GM18498 (cell line): ENCODE measurements at regions not wholly inside any gene's neighbourhood (a gene's known extent, or its start where the extent isn't known, plus 50 kb on each side); places are given as distances from the start of the nearest gene placed in this dataset.
"Not testable (repeated sequence)": the region's sequence is repeated elsewhere in the genome, so short reads cannot be mapped to it uniquely, and the experiment has no call there.

Experiments
- ATAC-seq: cut with Tn5 transposase; IDR thresholded peaks from one replicate; pipeline ENCODE4 v1.9.1; 2021; ENCODE audit warnings: mild to moderate bottlenecking, moderate library complexity; ENCODE audit not compliant: unreplicated experiment

DNA sequence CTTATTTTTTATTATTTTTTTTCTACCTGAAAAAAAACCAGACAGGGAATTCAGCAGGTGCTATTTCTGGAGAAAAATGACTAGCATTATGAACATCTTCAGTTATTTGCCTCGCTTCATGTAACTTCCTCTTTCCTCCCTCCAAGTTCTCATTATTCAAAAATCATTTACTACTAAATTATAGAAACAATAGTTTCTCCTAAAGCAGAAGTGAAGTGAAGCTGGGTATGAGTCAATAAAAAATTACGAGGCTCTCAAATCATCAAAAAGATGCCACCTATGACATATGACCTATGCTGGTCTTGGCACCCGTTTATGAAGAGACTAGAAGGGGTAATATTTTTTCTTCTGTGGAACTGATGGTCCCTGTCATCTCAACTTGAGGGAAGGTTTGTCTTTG is 145.0 kb upstream of the AADAT start:
- ATAC-seq: no peak

DNA sequence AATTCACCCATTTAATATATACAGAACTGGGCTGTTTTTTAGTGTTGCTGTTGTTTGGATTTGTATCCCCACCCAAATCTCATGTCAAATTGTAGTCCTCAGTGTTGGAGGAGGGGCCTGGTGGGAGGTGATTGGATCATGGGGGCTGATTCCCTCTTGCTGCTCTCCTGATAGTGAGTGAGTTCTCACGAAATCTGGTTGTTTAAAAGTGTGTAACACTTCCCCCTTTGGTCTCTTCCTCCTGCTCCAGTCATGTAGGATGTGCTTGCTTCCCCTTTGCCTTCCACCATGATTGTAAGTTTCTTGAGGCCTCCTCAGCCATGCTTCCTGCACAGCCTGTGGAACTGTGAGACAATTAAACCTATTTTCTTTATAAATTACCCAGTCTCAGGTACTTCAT is 141.6 kb upstream of the AADAT start:
- ATAC-seq: no peak

DNA sequence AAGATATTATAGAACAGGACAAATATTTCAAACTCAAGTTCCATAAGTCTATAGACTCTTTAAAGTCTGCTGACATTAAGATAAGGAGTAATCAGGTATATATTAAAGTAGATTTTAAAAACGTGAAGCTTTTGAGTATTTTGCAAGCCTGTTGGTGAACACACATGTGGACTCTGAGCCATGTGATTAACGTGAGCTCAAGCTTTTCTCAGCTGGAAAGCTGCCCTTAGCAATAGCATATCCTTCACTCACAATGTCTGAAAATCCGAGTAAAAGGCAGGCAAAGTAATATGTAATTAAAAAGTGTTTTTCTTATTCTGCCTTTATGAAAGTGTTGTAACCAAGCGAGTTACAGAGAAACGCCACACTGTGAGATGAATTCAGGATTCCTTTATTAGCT is 140.5 kb upstream of the AADAT start:
- ATAC-seq: no peak

DNA sequence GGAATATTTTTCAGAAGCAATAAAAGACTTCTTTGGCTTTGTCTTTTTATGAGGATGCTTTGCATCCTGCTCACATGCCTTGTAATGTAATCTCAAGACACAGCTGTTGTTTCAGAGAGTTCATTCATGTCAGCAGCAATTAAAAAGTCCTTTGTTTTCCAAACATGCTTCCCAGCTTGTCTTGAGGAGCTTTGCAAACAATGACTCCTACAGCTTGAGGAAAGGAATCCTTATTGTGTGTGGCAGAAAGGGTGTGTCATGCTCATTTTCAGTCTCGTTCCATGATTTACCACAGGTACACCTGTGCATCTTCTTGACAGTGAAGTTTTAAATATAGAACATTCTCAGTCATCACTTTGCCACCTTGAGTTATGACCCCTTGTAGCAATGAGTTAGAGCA is 139.2 kb upstream of the AADAT start:
- no peak for ATAC-seq

DNA sequence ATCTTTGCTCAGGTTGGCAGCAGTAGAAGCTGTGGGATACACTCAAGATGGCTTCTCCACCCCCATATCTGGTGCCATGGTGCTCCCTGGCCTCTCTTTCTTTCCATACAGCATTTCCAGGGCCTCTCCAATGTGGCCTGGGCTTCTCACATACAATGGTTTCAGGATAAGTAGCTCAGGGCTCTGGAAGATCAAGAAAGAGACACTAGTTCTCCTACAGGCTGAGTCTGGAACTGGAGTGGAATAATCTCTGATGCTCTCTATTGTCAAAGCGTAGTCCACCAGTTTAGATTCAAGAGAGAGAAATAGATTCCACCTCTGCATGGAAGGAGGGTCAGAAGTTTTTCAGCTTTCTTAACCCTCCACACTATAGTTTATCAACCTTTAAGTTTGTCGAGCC is 138.2 kb upstream of the AADAT start:
- ATAC-seq: no peak

DNA sequence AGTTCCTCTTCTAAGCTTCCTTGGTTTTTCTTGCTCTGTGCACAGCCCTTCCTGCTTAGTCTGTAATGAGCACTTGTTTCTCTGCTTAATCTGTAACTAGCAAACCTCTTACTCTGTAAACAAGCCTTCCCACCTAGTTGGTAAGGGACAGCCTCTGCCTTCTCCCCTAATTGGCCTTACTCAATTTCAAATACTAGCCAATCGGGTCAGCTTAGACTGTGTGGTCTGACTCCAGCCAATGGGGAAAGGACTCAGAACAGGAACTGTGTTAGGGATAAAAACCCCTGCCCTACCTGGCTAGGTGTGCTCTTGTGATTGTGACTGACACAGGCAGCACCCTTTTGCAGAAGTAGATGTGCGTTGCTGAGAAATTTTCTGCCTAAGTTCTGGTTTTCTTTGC is 136.5 kb upstream of the AADAT start:
- ATAC-seq: no peak

DNA sequence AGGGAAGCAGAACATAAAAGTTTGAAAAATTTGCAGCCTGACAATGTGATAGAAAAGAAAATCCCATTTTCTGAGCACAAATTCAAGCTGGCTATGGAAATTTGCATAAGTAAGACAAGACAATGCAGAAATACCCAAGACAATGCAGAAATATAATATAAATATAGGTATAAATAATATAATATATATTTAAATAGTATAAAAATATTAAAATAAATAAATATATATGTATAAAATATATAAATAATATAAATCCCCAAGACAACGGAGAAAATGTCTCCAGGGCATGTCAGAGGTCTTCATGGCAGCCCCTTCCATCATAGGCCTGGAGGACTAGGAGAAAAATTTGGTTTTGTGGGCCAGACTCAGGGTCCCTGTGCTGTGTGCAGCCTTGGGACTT is 125.0 kb upstream of the AADAT start:
- no peak for ATAC-seq

DNA sequence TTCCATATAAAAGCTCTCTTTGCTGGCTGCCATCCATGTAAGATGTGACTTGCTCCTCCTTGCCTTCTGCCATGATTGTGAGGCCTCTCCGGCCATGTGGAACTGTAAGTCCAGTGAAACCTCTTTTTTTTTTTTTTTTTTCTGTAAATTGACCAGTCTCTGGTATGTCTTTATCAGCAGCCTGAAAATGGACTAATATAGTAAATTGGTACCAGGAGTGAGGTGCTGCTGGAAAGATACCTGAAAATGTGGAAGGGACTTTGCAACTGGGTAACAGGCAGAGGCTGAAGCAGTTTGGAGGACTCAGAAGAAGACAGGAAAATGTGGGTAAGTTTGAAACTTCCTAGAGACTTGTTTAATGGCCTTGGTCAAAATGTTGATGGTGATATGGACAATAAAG is 124.3 kb upstream of the AADAT start:
- no peak for ATAC-seq

DNA sequence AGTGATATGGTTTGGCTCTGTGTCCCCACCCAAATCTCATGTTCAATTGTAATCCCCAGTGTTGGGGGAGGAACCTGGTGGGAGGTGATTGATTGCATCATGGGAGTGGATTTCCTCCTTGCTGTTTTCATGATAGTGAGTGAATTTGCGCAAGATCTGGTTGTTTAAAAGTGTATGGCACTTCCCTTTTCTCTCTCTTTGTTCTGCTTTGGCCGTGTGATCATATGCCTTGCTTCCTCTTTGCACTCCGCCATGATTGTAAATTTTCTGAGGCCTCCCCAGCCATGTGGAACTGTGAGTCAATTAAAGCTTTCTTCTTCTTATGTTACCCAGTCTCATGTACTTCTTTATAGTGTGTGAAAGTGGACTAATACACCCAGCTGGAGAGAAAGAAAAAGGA is 113.0 kb upstream of the AADAT start:
- ATAC-seq: no peak

DNA sequence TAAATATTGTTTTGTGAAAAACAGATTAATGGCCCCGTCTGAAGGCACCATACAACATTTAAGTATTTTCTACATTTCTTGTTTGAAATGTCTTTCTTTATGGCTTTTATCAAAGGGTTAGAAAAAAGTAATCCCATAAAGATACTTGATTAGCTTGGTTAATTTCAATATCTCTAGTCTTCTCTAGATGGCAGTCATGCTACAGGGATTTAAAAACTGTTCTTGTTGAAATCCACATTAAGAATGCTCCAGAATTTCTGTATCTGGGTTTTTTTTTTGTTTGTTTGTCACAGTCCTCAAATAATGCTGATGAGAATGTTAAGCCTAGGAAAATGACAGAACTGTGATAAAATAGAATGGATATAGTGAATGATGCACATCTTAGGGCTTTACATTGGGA is 109.0 kb upstream of the AADAT start:
- no peak for ATAC-seq

DNA sequence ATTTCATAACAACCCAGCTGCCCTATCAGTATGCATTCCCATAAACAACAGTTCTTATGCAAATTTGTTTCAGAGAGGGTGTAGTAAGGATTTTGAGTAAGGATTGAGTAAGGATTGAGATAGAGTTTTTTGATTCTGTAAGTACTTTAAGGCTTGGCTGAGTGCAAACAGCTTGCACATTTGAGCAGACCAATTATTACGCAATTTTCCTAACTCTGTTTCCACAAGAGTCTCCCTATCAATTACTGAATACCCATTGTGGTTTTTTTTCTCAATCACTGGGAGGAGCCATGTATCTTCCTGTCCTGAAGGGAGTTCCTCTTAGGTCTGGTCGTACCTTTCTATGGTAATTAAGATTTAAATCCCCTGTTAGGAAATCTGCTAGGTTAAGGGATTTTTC is 105.0 kb upstream of the AADAT start:
- not testable (repeated sequence) for ATAC-seq

DNA sequence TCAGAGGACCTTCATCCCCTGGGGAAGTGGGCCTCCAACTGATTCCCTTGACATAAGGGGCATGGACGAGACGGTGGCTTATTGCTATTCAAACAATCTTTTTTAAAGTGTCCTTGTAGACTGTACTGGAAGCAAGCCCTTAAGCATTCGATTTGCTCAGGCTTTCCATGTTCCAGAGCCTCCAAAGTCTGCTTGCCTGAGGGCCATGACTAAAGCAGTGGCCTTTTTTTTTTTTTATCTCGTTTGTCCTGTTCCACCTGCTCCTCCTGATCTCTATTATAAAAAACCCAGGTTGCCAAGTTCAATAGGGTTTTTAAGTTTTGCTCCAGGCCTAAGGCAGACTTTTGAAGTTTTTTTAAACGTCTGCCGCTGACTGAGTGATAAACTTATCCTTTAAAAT is 103.7 kb upstream of the AADAT start:
- no peak for ATAC-seq

DNA sequence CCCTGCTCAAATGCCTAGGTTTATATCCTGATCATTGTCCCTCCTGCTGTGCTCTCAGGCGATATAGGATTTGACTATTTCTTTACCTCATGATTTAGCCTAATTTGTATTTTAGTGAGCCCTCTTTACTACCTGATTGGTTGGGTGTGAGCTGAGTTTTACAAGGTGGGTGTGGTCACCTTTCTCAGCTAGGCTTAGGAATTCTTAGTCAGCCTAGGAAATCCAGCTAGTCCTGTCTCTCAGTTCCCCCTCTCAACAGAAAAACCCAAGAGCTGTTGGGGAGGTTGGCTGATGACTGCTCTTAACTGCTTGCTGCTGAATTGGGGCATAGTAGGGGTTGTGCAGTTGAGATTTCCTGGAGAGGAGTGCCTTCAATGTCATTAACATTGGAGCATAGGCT is 100.5 kb upstream of the AADAT start:
- ATAC-seq: no peak

DNA sequence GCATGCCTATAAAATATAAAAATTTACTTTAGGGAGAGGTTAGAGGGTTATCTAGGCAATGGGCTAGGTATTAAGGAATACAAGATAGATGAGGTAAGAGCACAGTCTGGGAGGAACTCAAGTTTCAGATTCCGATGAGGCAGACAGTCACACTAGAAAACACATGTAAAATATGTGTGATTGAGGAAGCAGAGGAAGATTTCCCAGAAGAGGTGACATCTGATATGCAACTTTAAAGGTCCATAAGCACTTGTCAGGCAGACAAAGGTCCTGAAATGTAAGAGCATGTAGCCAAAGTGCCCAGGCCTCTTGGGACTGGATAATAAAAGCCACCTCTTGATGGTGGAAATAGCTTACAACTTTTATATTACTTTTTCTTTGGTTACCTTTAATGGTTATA is 81.1 kb upstream of the AADAT start:
- ATAC-seq: no peak

DNA sequence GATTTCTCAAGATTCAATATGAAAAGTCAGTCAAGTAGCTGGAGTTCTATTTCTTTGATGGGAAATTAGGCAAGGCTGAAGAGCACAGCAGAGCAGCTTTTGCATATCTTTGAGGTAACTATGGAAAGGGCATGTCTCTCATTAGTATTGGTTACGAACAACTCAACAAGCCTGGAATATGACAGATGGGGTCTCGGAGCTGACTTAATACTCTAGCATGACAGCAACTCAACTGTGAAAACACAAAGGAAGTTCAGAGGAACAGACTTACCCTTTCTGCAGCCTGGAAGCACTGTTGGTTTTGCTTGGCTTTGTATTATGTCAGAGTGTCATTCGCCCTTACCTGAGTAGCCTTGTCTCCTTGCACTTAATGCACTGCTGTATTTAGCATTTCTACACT is 79.9 kb upstream of the AADAT start:
- no peak for ATAC-seq

DNA sequence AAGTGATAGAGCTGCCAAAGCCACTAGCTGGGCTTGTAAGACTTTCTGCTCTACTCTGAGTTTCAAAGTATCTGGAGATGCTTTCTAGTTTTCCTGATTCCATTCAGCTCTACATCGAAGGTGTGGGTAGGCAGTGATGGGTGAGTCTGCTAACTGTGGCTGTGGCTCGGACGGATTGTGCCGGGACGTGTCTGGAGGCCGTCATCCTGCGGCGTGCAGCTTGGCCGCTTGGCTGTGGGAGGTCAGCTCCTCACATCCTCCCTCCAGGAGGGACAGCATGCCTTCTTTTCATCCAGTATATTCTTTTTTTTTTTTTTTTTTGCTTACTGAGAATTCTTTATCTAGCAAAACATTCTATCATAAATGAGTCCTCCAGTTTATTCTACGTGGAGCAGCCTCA is 77.9 kb upstream of the AADAT start:
- no peak for ATAC-seq

DNA sequence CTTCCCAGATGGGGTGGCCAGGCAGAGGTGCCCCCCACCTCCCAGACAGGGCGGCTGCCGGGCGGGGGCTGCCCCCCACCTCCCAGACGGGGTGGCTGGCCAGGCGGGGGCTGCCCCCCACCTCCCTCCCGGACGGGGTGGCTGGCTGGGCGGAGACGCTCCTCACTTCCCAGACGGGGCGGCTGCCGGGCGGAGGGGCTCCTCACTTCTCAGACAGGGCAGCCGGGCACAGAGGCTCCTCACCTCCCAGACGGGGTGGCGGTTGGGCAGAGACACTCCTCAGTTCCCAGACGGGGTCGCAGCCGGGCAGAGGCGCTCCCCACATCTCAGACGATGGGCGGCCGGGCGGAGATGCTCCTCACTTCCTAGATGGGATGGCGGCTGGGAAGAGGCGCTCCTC is 76.4 kb upstream of the AADAT start:
- ATAC-seq: not testable (repeated sequence)

DNA sequence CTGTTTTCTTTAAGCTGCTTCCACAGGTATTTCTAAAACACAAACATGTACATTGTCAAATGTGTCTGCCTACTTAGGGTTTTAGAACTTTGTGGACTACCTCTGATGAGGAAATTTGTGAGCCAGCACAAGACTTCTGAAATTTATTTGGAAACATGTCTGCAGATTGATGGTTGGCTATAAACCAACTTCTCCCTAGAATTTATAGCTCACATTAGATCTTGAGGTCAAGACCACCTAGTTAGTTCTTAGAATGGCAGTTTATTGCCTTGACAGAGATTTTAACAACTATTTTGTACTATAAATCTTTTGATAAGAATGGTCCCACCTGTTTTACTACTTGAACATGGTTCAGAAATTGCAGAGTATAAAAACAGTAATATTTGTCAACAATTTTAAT is 72.7 kb upstream of the AADAT start:
- no peak for ATAC-seq

DNA sequence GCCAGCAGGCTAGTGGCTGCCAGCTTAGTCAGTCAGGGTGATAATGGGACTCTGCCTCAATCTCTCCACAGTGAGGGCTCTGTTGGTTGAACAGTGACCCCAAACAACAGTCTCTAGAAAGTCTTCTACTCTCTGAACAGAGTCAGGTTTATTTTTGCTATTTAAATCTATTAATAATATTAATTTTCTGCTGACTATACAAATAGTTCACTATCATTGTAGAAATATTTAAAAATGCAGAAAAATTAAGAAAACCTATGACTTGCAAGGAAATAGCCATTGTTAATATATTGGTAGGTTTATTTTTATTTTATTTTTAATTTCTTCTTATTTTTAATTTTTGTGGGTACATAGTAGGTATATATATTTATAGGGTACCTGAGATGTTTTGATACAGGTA is 67.9 kb upstream of the AADAT start:
- ATAC-seq: no peak

DNA sequence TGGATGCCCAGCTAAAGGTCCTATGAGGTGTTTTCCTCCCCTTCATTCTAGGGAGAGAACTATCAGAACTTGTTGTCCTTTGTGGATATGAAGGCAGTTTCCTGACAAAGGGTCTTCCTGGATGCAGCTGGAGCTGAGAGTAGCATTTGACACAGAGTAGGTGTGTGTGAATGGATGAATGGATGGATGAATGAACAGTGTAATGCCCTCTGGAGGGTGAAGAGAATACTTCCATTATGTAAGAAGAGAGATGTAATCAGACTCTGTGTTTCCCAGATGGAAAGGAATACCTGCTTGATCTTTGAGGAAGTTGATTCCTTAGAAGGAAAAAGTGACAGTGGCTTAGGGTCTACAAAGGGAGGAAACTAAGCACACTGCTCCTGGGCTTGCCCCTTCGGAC is 55.4 kb upstream of the AADAT start:
- no peak for ATAC-seq

DNA sequence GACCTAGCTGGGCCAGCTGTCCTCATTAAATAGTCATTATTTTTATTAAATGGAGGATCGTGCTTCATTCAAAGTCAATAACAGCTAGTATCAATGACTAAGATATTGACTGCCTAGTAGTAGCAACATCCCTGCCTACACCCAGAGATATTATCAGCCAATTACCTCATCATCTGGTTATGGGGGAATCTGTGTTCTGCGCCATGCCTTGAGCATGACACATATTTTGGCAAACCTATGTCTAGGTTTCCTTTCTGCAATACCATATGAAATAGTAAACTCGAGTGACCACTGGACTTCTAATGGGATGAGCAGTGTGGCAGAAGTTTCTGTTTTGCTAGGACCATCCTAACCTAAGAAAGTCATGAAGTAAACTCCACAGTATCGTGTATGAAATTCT is 50.0 kb upstream of the AADAT start:
- no peak for ATAC-seq
